Panc1 (cell line): ENCODE measurements at regions not wholly inside any gene's neighbourhood (a gene's known extent, or its start where the extent isn't known, plus 50 kb on each side); places are given as distances from the start of the nearest gene placed in this dataset.

Experiments used
- ATAC-seq: fragments of 200-7000 bp; cut with Tn5 transposase; 2 replicates; pipeline ENCODE4 v1.9.1; 2020; ENCODE audit warnings: mild to moderate bottlenecking, moderate library complexity
- BruUV-seq: library from RNA; stranded (reverse); fragments of 400-500 nt; replicated peaks from 2 replicates; lab custom pipeline; 2021; lab: Mats Ljungman, UMichigan
- CTCF ChIA-PET: fragments of 300-600 bp; sonication (Branson Sonifier 250); formaldehyde crosslinking; loops from one replicate; lab custom pipeline; 2022; ENCODE audit warnings: antibody characterized with exemption; lab: Charles Lee
- POLR2A ChIA-PET: fragments of 300-600 bp; sonication (Branson Sonifier 250); formaldehyde crosslinking; loops from one replicate; lab custom pipeline; 2022; ENCODE audit warnings: antibody characterized with exemption; lab: Charles Lee
- DNase-seq: peaks from one replicate; pipeline ENCODE4 v3.0.0-alpha.2; 2010; ENCODE audit warnings: low read depth, low spot score
- H3K27ac ChIP-seq: 2 replicates; pipeline ENCODE4 v1.5.1; 2011; ENCODE audit warnings: mild to moderate bottlenecking, low read length, inconsistent platforms
- H3K27me3 ChIP-seq: fragments of 200-500 bp; sonication (Bioruptor generic); 2 replicates; pipeline ENCODE4 v1.6.0; 2014; ENCODE audit warnings: low read length, inconsistent platforms; ENCODE audit not compliant: control insufficient read depth, insufficient read depth
- H3K36me3 ChIP-seq: fragments of 200-500 bp; sonication (Bioruptor generic); 2 replicates; pipeline ENCODE4 v1.5.1; 2014; ENCODE audit warnings: inconsistent platforms, mild to moderate bottlenecking, low read length, moderate library complexity; ENCODE audit not compliant: control insufficient read depth, insufficient read depth
- H3K4me1 ChIP-seq: 2 replicates; pipeline ENCODE4 v1.5.1; 2011; ENCODE audit warnings: inconsistent platforms, mild to moderate bottlenecking, low read length, moderate library complexity; ENCODE audit not compliant: control insufficient read depth, insufficient read depth
- H3K4me3 ChIP-seq, 2 experiments: 2 replicates each; pipeline ENCODE4 v1.5.1; 2011 to 2012; ENCODE audit warnings: low read depth in 2 of 2, low read length in 2 of 2, mild to moderate bottlenecking in 2 of 2, inconsistent platforms in 1 of 2, moderate library complexity in 1 of 2
- H3K9me3 ChIP-seq: fragments of 200-500 bp; sonication (Bioruptor generic); 2 replicates; pipeline ENCODE4 v1.5.1; 2014; ENCODE audit warnings: low read depth, mild to moderate bottlenecking, inconsistent platforms, low read length, moderate library complexity; ENCODE audit not compliant: control insufficient read depth, insufficient read depth
- CTCF ChIP-seq: fragments of 450-650 bp; IDR thresholded peaks from 2 replicates; pipeline ENCODE4 v1.5.1; 2017; ENCODE audit warnings: mild to moderate bottlenecking
- POLR2AphosphoS5 ChIP-seq: IDR thresholded peaks from 2 replicates; pipeline ENCODE4 v1.6.1; 2012; ENCODE audit warnings: mild to moderate bottlenecking, low read depth, low read length, moderate library complexity
- SIN3A ChIP-seq: IDR thresholded peaks from 2 replicates; pipeline ENCODE4 v1.6.1; 2012; ENCODE audit warnings: low read depth, mild to moderate bottlenecking, low read length, moderate library complexity, borderline replicate concordance; ENCODE audit not compliant: insufficient read depth
- TCF7L2 ChIP-seq: IDR thresholded peaks from 2 replicates; pipeline ENCODE4 v1.6.1; 2011; ENCODE audit warnings: mild to moderate bottlenecking, low read depth, low read length, inconsistent platforms
- in situ Hi-C: cut with HindIII; loops from 2 replicates; pipeline ENCODE4 v1.10.0; 2016; ENCODE audit warnings: low sequenced_read_pairs, low pct_unique_long_range_greater_than_20kb
- intact Hi-C: fragments of 100-400 bp; cut with micrococcal nuclease; formaldehyde crosslinking; loops from one replicate; pipeline ENCODE4 v1.10.0; 2022; ENCODE audit not compliant: unreplicated experiment
- TF ChIP-seq, protein P1 (sequence below), 2 experiments: IDR thresholded peaks; 2 replicates each; pipeline ENCODE4 v1.6.1; 2011 to 2012; ENCODE audit warnings: low read depth in 2 of 2, control low read depth in 1 of 2, low read length in 1 of 2, mild to moderate bottlenecking in 1 of 2, moderate library complexity in 1 of 2; ENCODE audit not compliant: insufficient read depth in 1 of 2

GRCh38 chr5:2553611-2554010, 197.9 kb downstream of the IRX2 start:
- DNase-seq, result no peak
- Histone ChIP-seq H3K4me1 (no peaks in the 10 kb centered on the region), H3K9me3 (0 out of 2 replicates have a peak, but pooled peaks cover 3% of the 10 kb centered on the region), H3K4me3 (no peak overlapping the region), H3K27me3 (no peaks in the 10 kb centered on the region), H3K36me3 (no peaks in the 10 kb centered on the region), H3K27ac (no peak overlapping the region)
- TF ChIP-seq POLR2AphosphoS5 (no peak), CTCF (no peak), TCF7L2 (no peak), SIN3A (no peak)
- TF ChIP-seq, protein P1, sequence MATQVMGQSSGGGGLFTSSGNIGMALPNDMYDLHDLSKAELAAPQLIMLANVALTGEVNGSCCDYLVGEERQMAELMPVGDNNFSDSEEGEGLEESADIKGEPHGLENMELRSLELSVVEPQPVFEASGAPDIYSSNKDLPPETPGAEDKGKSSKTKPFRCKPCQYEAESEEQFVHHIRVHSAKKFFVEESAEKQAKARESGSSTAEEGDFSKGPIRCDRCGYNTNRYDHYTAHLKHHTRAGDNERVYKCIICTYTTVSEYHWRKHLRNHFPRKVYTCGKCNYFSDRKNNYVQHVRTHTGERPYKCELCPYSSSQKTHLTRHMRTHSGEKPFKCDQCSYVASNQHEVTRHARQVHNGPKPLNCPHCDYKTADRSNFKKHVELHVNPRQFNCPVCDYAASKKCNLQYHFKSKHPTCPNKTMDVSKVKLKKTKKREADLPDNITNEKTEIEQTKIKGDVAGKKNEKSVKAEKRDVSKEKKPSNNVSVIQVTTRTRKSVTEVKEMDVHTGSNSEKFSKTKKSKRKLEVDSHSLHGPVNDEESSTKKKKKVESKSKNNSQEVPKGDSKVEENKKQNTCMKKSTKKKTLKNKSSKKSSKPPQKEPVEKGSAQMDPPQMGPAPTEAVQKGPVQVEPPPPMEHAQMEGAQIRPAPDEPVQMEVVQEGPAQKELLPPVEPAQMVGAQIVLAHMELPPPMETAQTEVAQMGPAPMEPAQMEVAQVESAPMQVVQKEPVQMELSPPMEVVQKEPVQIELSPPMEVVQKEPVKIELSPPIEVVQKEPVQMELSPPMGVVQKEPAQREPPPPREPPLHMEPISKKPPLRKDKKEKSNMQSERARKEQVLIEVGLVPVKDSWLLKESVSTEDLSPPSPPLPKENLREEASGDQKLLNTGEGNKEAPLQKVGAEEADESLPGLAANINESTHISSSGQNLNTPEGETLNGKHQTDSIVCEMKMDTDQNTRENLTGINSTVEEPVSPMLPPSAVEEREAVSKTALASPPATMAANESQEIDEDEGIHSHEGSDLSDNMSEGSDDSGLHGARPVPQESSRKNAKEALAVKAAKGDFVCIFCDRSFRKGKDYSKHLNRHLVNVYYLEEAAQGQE (IDR thresholded peaks at IDR 0.05; ENCODE audit: insufficient read depth in 1 of 2, low read depth in 2 of 2, low read length in 1 of 2), result no peak
- intact Hi-C loops, result no loop called here
- ATAC-seq, result no peak
- POLR2A ChIA-PET, result no interaction called here
- CTCF ChIA-PET, result no interaction called here
- in situ Hi-C loops, result no loop called here
- no TSS peak for BruUV-seq

- Histone ChIP-seq H3K4me1 (no peaks in the 10 kb centered on the region), H3K9me3 (0 out of 2 replicates have a peak, but pooled peaks cover 3% of the 10 kb centered on the region), H3K27me3 (peaks cover 2% of the 10 kb centered on the region; the same call in 1 of the 2 replicates), H3K36me3 (no peaks in the 10 kb centered on the region), H3K27ac (no peak overlapping the region), H3K4me3 (no peak overlapping the region)
- no TSS peak for BruUV-seq
- TF ChIP-seq CTCF, result no peak
- no peak for TF ChIP-seq TCF7L2
- no peak for TF ChIP-seq POLR2AphosphoS5
- TF ChIP-seq, protein P1 (IDR thresholded peaks at IDR 0.05; ENCODE audit: insufficient read depth in 1 of 2, low read depth in 2 of 2, low read length in 1 of 2), result no peak
- TF ChIP-seq SIN3A, result no peak
- in situ Hi-C loops, result no loop called here
- no peak for ATAC-seq
- intact Hi-C loops, result no loop called here
- CTCF ChIA-PET, result no interaction called here
- POLR2A ChIA-PET, result no interaction called here
- DNase-seq, result no peak
These were observed 201.0 kb downstream of the IRX2 start for GRCh38 chr5:2550509-2550908.
